HepG2 (cell line): ENCODE measurements at regions not wholly inside any gene's neighbourhood (a gene's known extent, or its start where the extent isn't known, plus 50 kb on each side); places are given as distances from the start of the nearest gene placed in this dataset.

ENCODE experiments used
- CBX2 ChIP-seq, 2 experiments: fragments of 200-600 bp in 1 of 2; sonication (generic); formaldehyde crosslinking in 1 of 2; IDR thresholded peaks; 2 replicates each; pipeline versions ENCODE4 v1.7.0 to v1.8.1; 2018 to 2022; ENCODE audit warnings: low read depth in 2 of 2, low read length in 1 of 2, mild to moderate bottlenecking in 1 of 2, missing genetic modification reagents in 1 of 2
- CENPT ChIP-seq: sonication (generic); formaldehyde crosslinking; IDR thresholded peaks from 2 replicates; pipeline ENCODE4 v1.8.0; 2022; ENCODE audit warnings: low read depth, mild to moderate bottlenecking, moderate library complexity, missing genetic modification reagents
- ETV5 ChIP-seq: IDR thresholded peaks from 2 replicates; pipeline ENCODE4 v1.6.1; 2018; ENCODE audit warnings: missing biosample characterization, missing genetic modification reagents, inconsistent platforms, borderline replicate concordance
- GLI4 ChIP-seq: sonication (generic); formaldehyde crosslinking; IDR thresholded peaks from 2 replicates; pipeline ENCODE4 v1.5.1; 2020; ENCODE audit warnings: missing genetic modification reagents, mild to moderate bottlenecking, moderate library complexity, borderline replicate concordance
- KLF13 ChIP-seq: sonication (generic); formaldehyde crosslinking; IDR thresholded peaks from 2 replicates; pipeline ENCODE4 v1.4.0; 2020; ENCODE audit warnings: mild to moderate bottlenecking, missing genetic modification reagents
- KMT2A ChIP-seq: sonication (generic); formaldehyde crosslinking; IDR thresholded peaks from 2 replicates; pipeline ENCODE4 v1.4.0; 2020; ENCODE audit warnings: missing genetic modification reagents
- NFAT5 ChIP-seq: sonication (generic); formaldehyde crosslinking; IDR thresholded peaks from 2 replicates; pipeline ENCODE4 v1.4.0; 2020; ENCODE audit warnings: missing genetic modification reagents
- RXRA ChIP-seq: sonication (generic); formaldehyde crosslinking; IDR thresholded peaks from 2 replicates; pipeline ENCODE4 v1.5.1; 2020; ENCODE audit warnings: missing genetic modification reagents
- THAP11 ChIP-seq: IDR thresholded peaks from 2 replicates; pipeline ENCODE4 v1.6.1; 2016; ENCODE audit warnings: missing biosample characterization, missing genetic modification reagents
- TIGD3 ChIP-seq: sonication (generic); formaldehyde crosslinking; IDR thresholded peaks from 2 replicates; pipeline ENCODE4 v1.5.1; 2020; ENCODE audit warnings: mild to moderate bottlenecking, missing genetic modification reagents, borderline replicate concordance
- ZNF337 ChIP-seq: sonication (generic); formaldehyde crosslinking; IDR thresholded peaks from 2 replicates; pipeline ENCODE4 v1.5.1; 2020; ENCODE audit warnings: missing genetic modification reagents, low read depth, mild to moderate bottlenecking, borderline replicate concordance
- ZNF343 ChIP-seq: sonication (generic); formaldehyde crosslinking; IDR thresholded peaks from 2 replicates; pipeline ENCODE4 v1.4.0; 2020; ENCODE audit warnings: mild to moderate bottlenecking, missing genetic modification reagents
- ZSCAN25 ChIP-seq: sonication (generic); formaldehyde crosslinking; IDR thresholded peaks from 2 replicates; pipeline ENCODE4 v1.8.0; 2022; ENCODE audit warnings: mild to moderate bottlenecking, missing genetic modification reagents
- TF ChIP-seq, protein P1 (sequence below): sonication (generic); formaldehyde crosslinking; IDR thresholded peaks from 2 replicates; pipeline ENCODE4 v1.4.0; 2020; ENCODE audit warnings: missing genetic modification reagents
- TF ChIP-seq, protein P2 (sequence below): sonication (generic); formaldehyde crosslinking; IDR thresholded peaks from 2 replicates; pipeline ENCODE4 v1.4.0; 2020; ENCODE audit warnings: missing genetic modification reagents
- TF ChIP-seq, protein P3 (sequence below): sonication (generic); formaldehyde crosslinking; IDR thresholded peaks from 2 replicates; pipeline ENCODE4 v1.5.0; 2020; ENCODE audit warnings: mild to moderate bottlenecking, missing genetic modification reagents, borderline replicate concordance
- TF ChIP-seq, protein P4 (sequence below): sonication (generic); formaldehyde crosslinking; IDR thresholded peaks from 2 replicates; pipeline ENCODE4 v1.5.0; 2020; ENCODE audit warnings: missing genetic modification reagents

DNA sequence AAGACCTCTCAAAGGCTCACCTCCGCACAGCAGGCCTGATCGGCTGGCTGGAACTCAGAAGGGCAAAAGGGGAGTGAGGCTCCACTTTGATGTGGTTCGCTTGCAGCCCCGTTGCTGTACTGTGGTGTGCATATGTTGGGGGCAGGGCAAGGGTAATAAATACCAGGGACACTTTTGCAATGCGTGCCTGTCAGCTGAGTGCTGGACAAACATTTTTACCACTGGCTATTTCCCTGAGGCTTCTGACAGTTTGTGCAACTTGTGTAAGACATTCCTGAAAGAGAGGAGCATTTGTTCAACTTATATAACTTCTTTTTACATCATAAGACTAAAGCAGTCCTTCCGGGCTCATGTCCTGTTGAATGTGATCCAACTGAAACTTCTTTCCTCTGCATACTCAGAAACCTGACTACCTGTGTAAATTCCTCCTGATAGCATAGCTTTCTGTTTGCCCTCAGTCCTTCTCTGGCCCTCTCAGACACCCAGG, 82.3 kb downstream of the SPRY1 start (continued):
- no peak for TF ChIP-seq TIGD3 (CRISPR knock-in tag)
- TF ChIP-seq, protein P1, sequence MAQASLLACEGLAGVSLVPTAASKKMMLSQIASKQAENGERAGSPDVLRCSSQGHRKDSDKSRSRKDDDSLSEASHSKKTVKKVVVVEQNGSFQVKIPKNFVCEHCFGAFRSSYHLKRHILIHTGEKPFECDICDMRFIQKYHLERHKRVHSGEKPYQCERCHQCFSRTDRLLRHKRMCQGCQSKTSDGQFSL (CRISPR knock-in tag) = 0 out of 2 replicates have a peak, but pooled peaks have one; percentile 20
- TF ChIP-seq THAP11 (CRISPR knock-in tag) = peak; percentile 82
- no peak for TF ChIP-seq CBX2 (IDR thresholded peaks at IDR 0.05; ENCODE audit: low read depth, low read length)
- TF ChIP-seq CBX2 (CRISPR knock-in tag; IDR thresholded peaks at IDR 0.05; ENCODE audit: low read depth) = 0 out of 2 replicates have a peak, but pooled peaks have one; percentile 68
- peak; percentile 99 for TF ChIP-seq RXRA (CRISPR knock-in tag)
- no peak for TF ChIP-seq ZNF343 (CRISPR knock-in tag)
- no peak for TF ChIP-seq CENPT (CRISPR knock-in tag)
- no peak for TF ChIP-seq NFAT5 (CRISPR knock-in tag)
- TF ChIP-seq ETV5 (CRISPR knock-in tag) = peak; percentile 95
- TF ChIP-seq ZNF337 = no peak
- TF ChIP-seq, protein P2, sequence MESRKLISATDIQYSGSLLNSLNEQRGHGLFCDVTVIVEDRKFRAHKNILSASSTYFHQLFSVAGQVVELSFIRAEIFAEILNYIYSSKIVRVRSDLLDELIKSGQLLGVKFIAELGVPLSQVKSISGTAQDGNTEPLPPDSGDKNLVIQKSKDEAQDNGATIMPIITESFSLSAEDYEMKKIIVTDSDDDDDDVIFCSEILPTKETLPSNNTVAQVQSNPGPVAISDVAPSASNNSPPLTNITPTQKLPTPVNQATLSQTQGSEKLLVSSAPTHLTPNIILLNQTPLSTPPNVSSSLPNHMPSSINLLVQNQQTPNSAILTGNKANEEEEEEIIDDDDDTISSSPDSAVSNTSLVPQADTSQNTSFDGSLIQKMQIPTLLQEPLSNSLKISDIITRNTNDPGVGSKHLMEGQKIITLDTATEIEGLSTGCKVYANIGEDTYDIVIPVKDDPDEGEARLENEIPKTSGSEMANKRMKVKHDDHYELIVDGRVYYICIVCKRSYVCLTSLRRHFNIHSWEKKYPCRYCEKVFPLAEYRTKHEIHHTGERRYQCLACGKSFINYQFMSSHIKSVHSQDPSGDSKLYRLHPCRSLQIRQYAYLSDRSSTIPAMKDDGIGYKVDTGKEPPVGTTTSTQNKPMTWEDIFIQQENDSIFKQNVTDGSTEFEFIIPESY (CRISPR knock-in tag) = peak; percentile 92
- TF ChIP-seq, protein P3, sequence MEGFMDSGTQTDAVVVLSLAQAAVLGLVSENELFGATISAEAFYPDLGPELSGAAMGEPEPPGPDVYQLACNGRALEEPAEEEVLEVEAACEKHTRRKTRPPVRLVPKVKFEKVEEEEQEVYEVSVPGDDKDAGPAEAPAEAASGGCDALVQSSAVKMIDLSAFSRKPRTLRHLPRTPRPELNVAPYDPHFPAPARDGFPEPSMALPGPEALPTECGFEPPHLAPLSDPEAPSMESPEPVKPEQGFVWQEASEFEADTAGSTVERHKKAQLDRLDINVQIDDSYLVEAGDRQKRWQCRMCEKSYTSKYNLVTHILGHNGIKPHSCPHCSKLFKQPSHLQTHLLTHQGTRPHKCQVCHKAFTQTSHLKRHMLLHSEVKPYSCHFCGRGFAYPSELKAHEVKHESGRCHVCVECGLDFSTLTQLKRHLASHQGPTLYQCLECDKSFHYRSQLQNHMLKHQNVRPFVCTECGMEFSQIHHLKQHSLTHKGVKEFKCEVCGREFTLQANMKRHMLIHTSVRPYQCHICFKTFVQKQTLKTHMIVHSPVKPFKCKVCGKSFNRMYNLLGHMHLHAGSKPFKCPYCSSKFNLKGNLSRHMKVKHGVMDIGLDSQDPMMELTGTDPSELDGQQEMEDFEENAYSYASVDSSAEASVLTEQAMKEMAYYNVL = peak; percentile 97
- TF ChIP-seq GLI4 (CRISPR knock-in tag) = no peak
- TF ChIP-seq ZSCAN25 (CRISPR knock-in tag) = peak; percentile 75; the same call in 1 of the 2 replicates
- TF ChIP-seq, protein P4, sequence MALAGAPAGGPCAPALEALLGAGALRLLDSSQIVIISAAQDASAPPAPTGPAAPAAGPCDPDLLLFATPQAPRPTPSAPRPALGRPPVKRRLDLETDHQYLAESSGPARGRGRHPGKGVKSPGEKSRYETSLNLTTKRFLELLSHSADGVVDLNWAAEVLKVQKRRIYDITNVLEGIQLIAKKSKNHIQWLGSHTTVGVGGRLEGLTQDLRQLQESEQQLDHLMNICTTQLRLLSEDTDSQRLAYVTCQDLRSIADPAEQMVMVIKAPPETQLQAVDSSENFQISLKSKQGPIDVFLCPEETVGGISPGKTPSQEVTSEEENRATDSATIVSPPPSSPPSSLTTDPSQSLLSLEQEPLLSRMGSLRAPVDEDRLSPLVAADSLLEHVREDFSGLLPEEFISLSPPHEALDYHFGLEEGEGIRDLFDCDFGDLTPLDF (CRISPR knock-in tag) = no peak
- peak; percentile 92 for TF ChIP-seq KMT2A (CRISPR knock-in tag)
- TF ChIP-seq KLF13 (CRISPR knock-in tag) = peak; percentile 76; the same call in 1 of the 2 replicates
